Neural cell (in vitro differentiated cells): ENCODE measurements at regions not wholly inside any gene's neighbourhood (a gene's known extent, or its start where the extent isn't known, plus 50 kb on each side); places are given as distances from the start of the nearest gene placed in this dataset.

Experiments
- H2AFZ ChIP-seq: fragments of 200-600, 300-800 bp; sonication (generic), shearing (Covaris generic); 2 replicates; pipeline ENCODE4 v1.6.0; 2014; ENCODE audit warnings: low read depth, mild to moderate bottlenecking, antibody characterized with exemption, low read length, moderate library complexity
- H3F3A ChIP-seq: fragments of 200-600 bp; shearing (Covaris generic); 2 replicates; pipeline ENCODE4 v1.6.1; 2016; ENCODE audit warnings: mild to moderate bottlenecking, moderate library complexity, mixed read lengths, antibody characterized with exemption, low read length; ENCODE audit not compliant: insufficient read depth, poor library complexity, severe bottlenecking
- H3K27ac ChIP-seq: fragments of 200-600, 300-800 bp; sonication (generic), shearing (Covaris generic); 2 replicates; pipeline ENCODE4 v1.5.1; 2014; ENCODE audit warnings: mild to moderate bottlenecking, low read length, moderate library complexity
- H3K27me3 ChIP-seq: fragments of 300-800, 200-600 bp; sonication (generic), shearing (Covaris generic); 2 replicates; pipeline ENCODE4 v1.6.0; 2014; ENCODE audit warnings: mild to moderate bottlenecking, low read depth, low read length, moderate library complexity; ENCODE audit not compliant: insufficient read depth
- H3K36me3 ChIP-seq: fragments of 300-800, 200-600 bp; sonication (generic), shearing (Covaris generic); 2 replicates; pipeline ENCODE4 v1.5.1; 2014; ENCODE audit warnings: mild to moderate bottlenecking, antibody characterized with exemption, low read length, moderate library complexity; ENCODE audit not compliant: insufficient read depth
- H3K4me2 ChIP-seq: fragments of 300-800, 200-600 bp; sonication (generic), shearing (Covaris generic); 2 replicates; pipeline ENCODE4 v1.6.0; 2014; ENCODE audit warnings: mild to moderate bottlenecking, low read length
- H3K4me3 ChIP-seq: fragments of 300-800, 200-600 bp; sonication (generic), shearing (Covaris generic); 2 replicates; pipeline ENCODE4 v1.5.1; 2014; ENCODE audit warnings: mild to moderate bottlenecking, low read length, moderate library complexity
- H3K79me2 ChIP-seq: fragments of 200-600 bp; shearing (Covaris generic); replicated peaks from 2 replicates; pipeline ENCODE4 v1.6.0; 2014; ENCODE audit warnings: mild to moderate bottlenecking, low read length, moderate library complexity; ENCODE audit not compliant: insufficient read depth
- H3K9ac ChIP-seq: fragments of 300-800, 200-600 bp; sonication (generic), shearing (Covaris generic); 2 replicates; pipeline ENCODE4 v1.6.1; 2016; ENCODE audit warnings: mild to moderate bottlenecking, low read length, mixed read lengths
- H3K9me2 ChIP-seq: fragments of 200-600 bp; shearing (Covaris generic); 2 replicates; pipeline ENCODE4 v1.6.1; 2016; ENCODE audit warnings: mild to moderate bottlenecking, low read length, mixed read lengths; ENCODE audit not compliant: insufficient read depth
- H3K9me3 ChIP-seq: fragments of 200-600, 300-800 bp; sonication (generic), shearing (Covaris generic); 2 replicates; pipeline ENCODE4 v1.6.1; 2016; ENCODE audit warnings: mild to moderate bottlenecking, mixed run types, low read length, moderate library complexity, mixed read lengths
- H4K20me1 ChIP-seq: fragments of 200-600 bp; shearing (Covaris generic); 2 replicates; pipeline ENCODE4 v1.6.1; 2016; ENCODE audit warnings: mild to moderate bottlenecking, mixed run types; ENCODE audit not compliant: insufficient read depth
- EP300 ChIP-seq: fragments of 450-650 bp; conservative IDR thresholded peaks from 2 replicates; pipeline ENCODE4 v1.6.1; 2014; ENCODE audit warnings: antibody characterized with exemption, mild to moderate bottlenecking, moderate library complexity; ENCODE audit not compliant: poor library complexity, severe bottlenecking
- EZH2 ChIP-seq: fragments of 200-600, 300-800 bp; shearing (Covaris generic), sonication (generic); IDR thresholded peaks from 2 replicates; pipeline ENCODE4 v1.6.1; 2014; ENCODE audit warnings: antibody characterized with exemption, low read length, borderline replicate concordance, mild to moderate bottlenecking; ENCODE audit not compliant: insufficient read depth, poor library complexity, severe bottlenecking
- MXI1 ChIP-seq: fragments of 450-650 bp; conservative IDR thresholded peaks from 2 replicates; pipeline ENCODE4 v1.6.1; 2014; ENCODE audit warnings: antibody characterized with exemption, mild to moderate bottlenecking; ENCODE audit not compliant: poor library complexity, severe bottlenecking
- POLR2AphosphoS5 ChIP-seq: IDR thresholded peaks from 2 replicates; pipeline ENCODE4 v1.6.1; 2012
- RAD21 ChIP-seq: fragments of 450-650 bp; conservative IDR thresholded peaks from 2 replicates; pipeline ENCODE4 v1.6.1; 2014; ENCODE audit warnings: antibody characterized with exemption, mild to moderate bottlenecking, moderate library complexity
- REST ChIP-seq: IDR thresholded peaks from 2 replicates; pipeline ENCODE4 v1.6.1; 2012; ENCODE audit warnings: borderline replicate concordance
- SMC3 ChIP-seq: fragments of 450-650 bp; conservative IDR thresholded peaks from 2 replicates; pipeline ENCODE4 v1.6.1; 2014; ENCODE audit warnings: antibody characterized with exemption, mild to moderate bottlenecking, moderate library complexity; ENCODE audit not compliant: poor library complexity
- TAF1 ChIP-seq: IDR thresholded peaks from 2 replicates; pipeline ENCODE4 v1.6.1; 2012; ENCODE audit warnings: low read depth
- TF ChIP-seq, protein P1 (sequence below): fragments of 450-650 bp; IDR thresholded peaks from 2 replicates; pipeline ENCODE4 v1.5.1; 2014; ENCODE audit warnings: antibody characterized with exemption, mild to moderate bottlenecking, moderate library complexity; ENCODE audit not compliant: poor library complexity, severe bottlenecking

DNA sequence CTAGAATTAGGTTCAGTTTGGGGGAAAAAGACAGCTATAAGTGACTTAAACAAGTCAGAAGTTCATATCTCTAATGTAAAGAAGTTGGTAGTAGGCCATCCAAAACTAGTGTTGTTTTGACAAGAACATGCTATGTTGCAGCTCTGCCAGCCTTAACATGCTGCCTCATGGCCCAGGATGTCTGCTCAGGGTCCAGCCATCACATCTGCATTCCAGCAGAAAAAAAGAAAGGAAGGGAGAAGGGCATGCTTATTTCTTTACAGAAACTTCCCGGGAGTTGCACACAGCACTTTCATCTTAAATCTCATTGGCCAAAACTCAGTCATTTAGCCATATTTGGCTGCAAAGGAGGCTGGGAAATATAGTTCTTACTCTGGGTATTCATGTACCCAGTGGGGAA is 400.4 kb upstream of the PODXL start:
- Histone ChIP-seq H3K4me3 (no peak overlapping the region), H3K79me2 (no peaks in the 10 kb centered on the region), H3K27me3 (no peaks in the 10 kb centered on the region), H3K9me2 (no peaks in the 10 kb centered on the region), H4K20me1 (no peaks in the 10 kb centered on the region), H3F3A (no peaks in the 10 kb centered on the region), H2AFZ (no peak overlapping the region), H3K9ac (no peak overlapping the region), H3K36me3 (no peaks in the 10 kb centered on the region), H3K9me3 (no peaks in the 10 kb centered on the region), H3K4me2 (no peak overlapping the region), H3K27ac (no peak overlapping the region)
- TF ChIP-seq EZH2, result no peak
- TF ChIP-seq EP300, result no peak
- TF ChIP-seq TAF1, result no peak
- no peak for TF ChIP-seq POLR2AphosphoS5
- no peak for TF ChIP-seq RAD21
- TF ChIP-seq SMC3, result no peak
- TF ChIP-seq, protein P1, sequence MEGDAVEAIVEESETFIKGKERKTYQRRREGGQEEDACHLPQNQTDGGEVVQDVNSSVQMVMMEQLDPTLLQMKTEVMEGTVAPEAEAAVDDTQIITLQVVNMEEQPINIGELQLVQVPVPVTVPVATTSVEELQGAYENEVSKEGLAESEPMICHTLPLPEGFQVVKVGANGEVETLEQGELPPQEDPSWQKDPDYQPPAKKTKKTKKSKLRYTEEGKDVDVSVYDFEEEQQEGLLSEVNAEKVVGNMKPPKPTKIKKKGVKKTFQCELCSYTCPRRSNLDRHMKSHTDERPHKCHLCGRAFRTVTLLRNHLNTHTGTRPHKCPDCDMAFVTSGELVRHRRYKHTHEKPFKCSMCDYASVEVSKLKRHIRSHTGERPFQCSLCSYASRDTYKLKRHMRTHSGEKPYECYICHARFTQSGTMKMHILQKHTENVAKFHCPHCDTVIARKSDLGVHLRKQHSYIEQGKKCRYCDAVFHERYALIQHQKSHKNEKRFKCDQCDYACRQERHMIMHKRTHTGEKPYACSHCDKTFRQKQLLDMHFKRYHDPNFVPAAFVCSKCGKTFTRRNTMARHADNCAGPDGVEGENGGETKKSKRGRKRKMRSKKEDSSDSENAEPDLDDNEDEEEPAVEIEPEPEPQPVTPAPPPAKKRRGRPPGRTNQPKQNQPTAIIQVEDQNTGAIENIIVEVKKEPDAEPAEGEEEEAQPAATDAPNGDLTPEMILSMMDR, result no peak
- TF ChIP-seq REST, result no peak
- no peak for TF ChIP-seq MXI1

DNA sequence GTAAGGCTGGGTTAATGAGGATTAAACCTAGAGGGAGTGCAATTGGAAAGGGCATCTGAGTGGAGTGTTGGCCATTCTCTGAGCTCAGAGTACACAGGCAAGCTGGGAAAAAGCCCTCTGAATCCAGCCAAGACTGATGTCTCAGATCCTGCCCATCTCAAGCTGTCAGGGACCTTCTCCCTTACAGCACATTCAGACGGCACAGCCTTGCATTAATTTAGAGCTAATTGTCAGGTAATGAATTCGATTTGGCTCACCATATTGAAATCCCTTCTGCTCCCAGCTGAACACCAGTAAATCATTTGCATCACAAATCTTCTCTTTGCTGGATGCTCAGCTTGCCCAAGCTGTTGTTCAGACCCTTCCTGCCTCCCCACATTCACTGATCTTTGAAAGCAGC is 399.3 kb upstream of the PODXL start:
- H3K79me2 ChIP-seq, result no peaks in the 10 kb centered on the region
- no peak overlapping the region for H3K9ac ChIP-seq
- no peaks in the 10 kb centered on the region for H4K20me1 ChIP-seq
- H3K27me3 ChIP-seq, result no peaks in the 10 kb centered on the region
- H2AFZ ChIP-seq, result no peak overlapping the region
- no peak overlapping the region for H3K4me2 ChIP-seq
- no peaks in the 10 kb centered on the region for H3K9me3 ChIP-seq
- H3F3A ChIP-seq, result no peaks in the 10 kb centered on the region
- no peak overlapping the region for H3K4me3 ChIP-seq
- TF ChIP-seq TAF1 (no peak), REST (no peak), SMC3 (no peak), EZH2 (no peak), MXI1 (no peak), EP300 (no peak), RAD21 (no peak), POLR2AphosphoS5 (no peak)
- TF ChIP-seq, protein P1, result no peak
- no peaks in the 10 kb centered on the region for H3K36me3 ChIP-seq
- H3K9me2 ChIP-seq, result no peaks in the 10 kb centered on the region
- H3K27ac ChIP-seq, result no peak overlapping the region
